ENCODE measurements at regions not wholly inside any gene's neighbourhood (a gene's known extent, or its start where the extent isn't known, plus 50 kb on each side); places are given as distances from the start of the nearest gene placed in this dataset.

DNA sequence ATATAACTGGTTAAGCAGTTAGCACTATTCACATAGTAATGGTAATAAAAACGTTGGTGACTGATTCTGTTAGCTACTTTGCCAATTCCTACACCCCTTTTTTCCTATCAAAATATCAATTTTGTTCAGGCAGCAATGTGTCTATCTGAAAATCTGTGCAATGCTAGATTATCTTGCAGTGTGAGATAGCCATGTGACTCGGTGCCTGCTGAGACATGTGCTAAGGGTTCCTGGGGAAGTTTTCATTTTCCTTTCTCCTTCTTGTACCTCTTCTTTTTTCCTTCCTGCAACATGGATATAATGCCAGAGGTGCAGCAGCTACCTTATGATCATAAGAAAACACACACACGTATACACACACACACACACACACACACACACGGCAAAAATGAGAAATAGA is 100.5 kb upstream of the SHISA6 start:
- TF ChIP-seq, protein P1, sequence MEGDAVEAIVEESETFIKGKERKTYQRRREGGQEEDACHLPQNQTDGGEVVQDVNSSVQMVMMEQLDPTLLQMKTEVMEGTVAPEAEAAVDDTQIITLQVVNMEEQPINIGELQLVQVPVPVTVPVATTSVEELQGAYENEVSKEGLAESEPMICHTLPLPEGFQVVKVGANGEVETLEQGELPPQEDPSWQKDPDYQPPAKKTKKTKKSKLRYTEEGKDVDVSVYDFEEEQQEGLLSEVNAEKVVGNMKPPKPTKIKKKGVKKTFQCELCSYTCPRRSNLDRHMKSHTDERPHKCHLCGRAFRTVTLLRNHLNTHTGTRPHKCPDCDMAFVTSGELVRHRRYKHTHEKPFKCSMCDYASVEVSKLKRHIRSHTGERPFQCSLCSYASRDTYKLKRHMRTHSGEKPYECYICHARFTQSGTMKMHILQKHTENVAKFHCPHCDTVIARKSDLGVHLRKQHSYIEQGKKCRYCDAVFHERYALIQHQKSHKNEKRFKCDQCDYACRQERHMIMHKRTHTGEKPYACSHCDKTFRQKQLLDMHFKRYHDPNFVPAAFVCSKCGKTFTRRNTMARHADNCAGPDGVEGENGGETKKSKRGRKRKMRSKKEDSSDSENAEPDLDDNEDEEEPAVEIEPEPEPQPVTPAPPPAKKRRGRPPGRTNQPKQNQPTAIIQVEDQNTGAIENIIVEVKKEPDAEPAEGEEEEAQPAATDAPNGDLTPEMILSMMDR (IDR thresholded peaks at IDR 0.05; ENCODE audit: extremely low read depth in 1 of 2, insufficient read depth in 1 of 2, low read depth in 1 of 2, low read length in 2 of 2): no peak
- no peak for TF ChIP-seq POLR2A (IDR thresholded peaks at IDR 0.05; ENCODE audit: low read depth, low read length)
- TF ChIP-seq POLR2AphosphoS5 (IDR thresholded peaks at IDR 0.05; ENCODE audit: insufficient read depth, low read depth, low read length): no peak
- TF ChIP-seq MYC (IDR thresholded peaks at IDR 0.05; ENCODE audit: low read depth, low read length): no peak
- TF ChIP-seq, protein P2, sequence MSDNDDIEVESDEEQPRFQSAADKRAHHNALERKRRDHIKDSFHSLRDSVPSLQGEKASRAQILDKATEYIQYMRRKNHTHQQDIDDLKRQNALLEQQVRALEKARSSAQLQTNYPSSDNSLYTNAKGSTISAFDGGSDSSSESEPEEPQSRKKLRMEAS (IDR thresholded peaks at IDR 0.05; ENCODE audit: insufficient read depth, insufficient read length): no peak
- TF ChIP-seq JUN (IDR thresholded peaks at IDR 0.05; ENCODE audit: borderline replicate concordance, insufficient read depth, insufficient read length, low read depth): no peak
- TF ChIP-seq EZH2 (IDR thresholded peaks at IDR 0.05; ENCODE audit: borderline replicate concordance, low read depth, low read length, severe bottlenecking): no peak
- no peak for TF ChIP-seq GATA2 (IDR thresholded peaks at IDR 0.05; ENCODE audit: insufficient read depth, insufficient read length, low read depth, low read length)
